ENCODE measurements at regions not wholly inside any gene's neighbourhood (a gene's known extent, or its start where the extent isn't known, plus 50 kb on each side); places are given as distances from the start of the nearest gene placed in this dataset.

GRCh38 chr12:104858611-104859543 lies 99.2 kb downstream of the SLC41A2 start:
- TF ChIP-seq, protein P1, sequence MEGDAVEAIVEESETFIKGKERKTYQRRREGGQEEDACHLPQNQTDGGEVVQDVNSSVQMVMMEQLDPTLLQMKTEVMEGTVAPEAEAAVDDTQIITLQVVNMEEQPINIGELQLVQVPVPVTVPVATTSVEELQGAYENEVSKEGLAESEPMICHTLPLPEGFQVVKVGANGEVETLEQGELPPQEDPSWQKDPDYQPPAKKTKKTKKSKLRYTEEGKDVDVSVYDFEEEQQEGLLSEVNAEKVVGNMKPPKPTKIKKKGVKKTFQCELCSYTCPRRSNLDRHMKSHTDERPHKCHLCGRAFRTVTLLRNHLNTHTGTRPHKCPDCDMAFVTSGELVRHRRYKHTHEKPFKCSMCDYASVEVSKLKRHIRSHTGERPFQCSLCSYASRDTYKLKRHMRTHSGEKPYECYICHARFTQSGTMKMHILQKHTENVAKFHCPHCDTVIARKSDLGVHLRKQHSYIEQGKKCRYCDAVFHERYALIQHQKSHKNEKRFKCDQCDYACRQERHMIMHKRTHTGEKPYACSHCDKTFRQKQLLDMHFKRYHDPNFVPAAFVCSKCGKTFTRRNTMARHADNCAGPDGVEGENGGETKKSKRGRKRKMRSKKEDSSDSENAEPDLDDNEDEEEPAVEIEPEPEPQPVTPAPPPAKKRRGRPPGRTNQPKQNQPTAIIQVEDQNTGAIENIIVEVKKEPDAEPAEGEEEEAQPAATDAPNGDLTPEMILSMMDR (IDR thresholded peaks at IDR 0.05; ENCODE audit: low read length) = no peak
- no peak for TF ChIP-seq EZH2 (IDR thresholded peaks at IDR 0.05; ENCODE audit: borderline replicate concordance, low read length)

Data from OCI-LY1 (cell line).